ENCODE measurements at regions not wholly inside any gene's neighbourhood (a gene's known extent, or its start where the extent isn't known, plus 50 kb on each side); places are given as distances from the start of the nearest gene placed in this dataset.

- Mint-ChIP-seq H3K4me1 (ENCODE audit: low read depth) (no peaks in the 10 kb centered on the region), H3K27me3 (ENCODE audit: low read depth) (no peaks in the 10 kb centered on the region), H3K4me3 (no peak overlapping the region), H3K9me3 (peaks cover 8% of the 10 kb centered on the region), H3K36me3 (ENCODE audit: insufficient read depth) (no peaks in the 10 kb centered on the region)
- ATAC-seq = no peak
- no peak for DNase-seq
Observed at GRCh38 chr5:8633259-8633658, 764.3 kb downstream of the MTRR start.

GRCh38 chr5:8633696-8634095 lies 764.7 kb downstream of the MTRR start:
- no peak for ATAC-seq
- Mint-ChIP-seq H3K4me3 (no peak overlapping the region), H3K27me3 (ENCODE audit: low read depth) (no peaks in the 10 kb centered on the region), H3K9me3 (peaks cover 8% of the 10 kb centered on the region), H3K4me1 (ENCODE audit: low read depth) (no peaks in the 10 kb centered on the region), H3K36me3 (ENCODE audit: insufficient read depth) (no peaks in the 10 kb centered on the region)
- no peak for DNase-seq

- Mint-ChIP-seq H3K4me3 (no peak overlapping the region), H3K9me3 (peaks cover 8% of the 10 kb centered on the region), H3K27me3 (ENCODE audit: low read depth) (no peaks in the 10 kb centered on the region), H3K4me1 (ENCODE audit: low read depth) (no peaks in the 10 kb centered on the region), H3K36me3 (ENCODE audit: insufficient read depth) (no peaks in the 10 kb centered on the region)
- ATAC-seq (no peak), DNase-seq (no peak)
Observed at GRCh38 chr5:8634219-8634618, 765.3 kb downstream of the MTRR start.

GRCh38 chr5:8641786-8642505 lies 773.0 kb downstream of the MTRR start:
- no peaks in the 10 kb centered on the region for H3K4me1 Mint-ChIP-seq (ENCODE audit: low read depth)
- ATAC-seq (no peak), DNase-seq (no peak)
- H3K4me3 Mint-ChIP-seq = no peak overlapping the region
- H3K36me3 Mint-ChIP-seq (ENCODE audit: insufficient read depth) = no peaks in the 10 kb centered on the region
- no peaks in the 10 kb centered on the region for H3K9me3 Mint-ChIP-seq
- no peaks in the 10 kb centered on the region for H3K27me3 Mint-ChIP-seq (ENCODE audit: low read depth)

GRCh38 chr5:8644377-8644776 lies 775.4 kb downstream of the MTRR start:
- DNase-seq = no peak
- no peaks in the 10 kb centered on the region for H3K27me3 Mint-ChIP-seq (ENCODE audit: low read depth)
- H3K4me1 Mint-ChIP-seq (ENCODE audit: low read depth) = no peaks in the 10 kb centered on the region
- H3K36me3 Mint-ChIP-seq (ENCODE audit: insufficient read depth) = no peaks in the 10 kb centered on the region
- H3K9me3 Mint-ChIP-seq = peaks cover 3% of the 10 kb centered on the region
- ATAC-seq = no peak
- no peak overlapping the region for H3K4me3 Mint-ChIP-seq

- no peak for ATAC-seq
- H3K4me1 Mint-ChIP-seq (ENCODE audit: low read depth) = no peaks in the 10 kb centered on the region
- H3K4me3 Mint-ChIP-seq = no peak overlapping the region
- peaks cover 15% of the 10 kb centered on the region for H3K9me3 Mint-ChIP-seq
- H3K36me3 Mint-ChIP-seq (ENCODE audit: insufficient read depth) = no peaks in the 10 kb centered on the region
- DNase-seq = no peak
- no peaks in the 10 kb centered on the region for H3K27me3 Mint-ChIP-seq (ENCODE audit: low read depth)
Observed at GRCh38 chr5:8647111-8647510, 778.2 kb downstream of the MTRR start.

- no peak for DNase-seq
- peak; percentile 14 to 28 for ATAC-seq
- H3K4me3 Mint-ChIP-seq = no peak overlapping the region
- peaks cover 20% of the 10 kb centered on the region for H3K9me3 Mint-ChIP-seq
- no peaks in the 10 kb centered on the region for H3K27me3 Mint-ChIP-seq (ENCODE audit: low read depth)
- H3K36me3 Mint-ChIP-seq (ENCODE audit: insufficient read depth) = no peaks in the 10 kb centered on the region
- H3K4me1 Mint-ChIP-seq (ENCODE audit: low read depth) = no peaks in the 10 kb centered on the region
Observed at GRCh38 chr5:8650186-8650585, 781.2 kb downstream of the MTRR start.

GRCh38 chr5:8660133-8660893 lies 791.4 kb downstream of the MTRR start:
- Mint-ChIP-seq H3K4me3 (no peak overlapping the region), H3K9me3 (peaks cover 4% of the 10 kb centered on the region), H3K27me3 (ENCODE audit: low read depth) (no peaks in the 10 kb centered on the region), H3K4me1 (ENCODE audit: low read depth) (no peaks in the 10 kb centered on the region), H3K36me3 (ENCODE audit: insufficient read depth) (no peaks in the 10 kb centered on the region)
- no peak for DNase-seq
- ATAC-seq = no peak

GRCh38 chr5:8663374-8663773 lies 794.4 kb downstream of the MTRR start:
- DNase-seq (no peak), ATAC-seq (no peak)
- Mint-ChIP-seq H3K36me3 (ENCODE audit: insufficient read depth) (no peaks in the 10 kb centered on the region), H3K9me3 (peaks cover 4% of the 10 kb centered on the region), H3K4me3 (no peak overlapping the region), H3K4me1 (ENCODE audit: low read depth) (no peaks in the 10 kb centered on the region), H3K27me3 (ENCODE audit: low read depth) (no peaks in the 10 kb centered on the region)

GRCh38 chr5:8675182-8675581 lies 806.2 kb downstream of the MTRR start:
- H3K4me1 Mint-ChIP-seq (ENCODE audit: low read depth) = no peaks in the 10 kb centered on the region
- H3K9me3 Mint-ChIP-seq = peaks cover 4% of the 10 kb centered on the region
- H3K4me3 Mint-ChIP-seq = no peak overlapping the region
- ATAC-seq (no peak), DNase-seq (no peak)
- no peaks in the 10 kb centered on the region for H3K36me3 Mint-ChIP-seq (ENCODE audit: insufficient read depth)
- H3K27me3 Mint-ChIP-seq (ENCODE audit: low read depth) = no peaks in the 10 kb centered on the region

- Mint-ChIP-seq H3K4me3 (no peak overlapping the region), H3K27me3 (ENCODE audit: low read depth) (no peaks in the 10 kb centered on the region), H3K9me3 (peaks cover 4% of the 10 kb centered on the region), H3K4me1 (ENCODE audit: low read depth) (no peaks in the 10 kb centered on the region), H3K36me3 (ENCODE audit: insufficient read depth) (no peaks in the 10 kb centered on the region)
- DNase-seq = no peak
- ATAC-seq = no peak
Observed at GRCh38 chr5:8676695-8677094, 807.7 kb downstream of the MTRR start.

- ATAC-seq (no peak), DNase-seq (no peak)
- no peaks in the 10 kb centered on the region for H3K36me3 Mint-ChIP-seq (ENCODE audit: insufficient read depth)
- H3K4me1 Mint-ChIP-seq (ENCODE audit: low read depth) = no peaks in the 10 kb centered on the region
- peaks cover 10% of the 10 kb centered on the region for H3K9me3 Mint-ChIP-seq
- H3K27me3 Mint-ChIP-seq (ENCODE audit: low read depth) = no peaks in the 10 kb centered on the region
- no peak overlapping the region for H3K4me3 Mint-ChIP-seq
Observed at GRCh38 chr5:8682381-8682780, 813.4 kb downstream of the MTRR start.

- ATAC-seq (no peak), DNase-seq (no peak)
- Mint-ChIP-seq H3K36me3 (ENCODE audit: insufficient read depth) (no peaks in the 10 kb centered on the region), H3K4me1 (ENCODE audit: low read depth) (no peaks in the 10 kb centered on the region), H3K4me3 (no peak overlapping the region), H3K27me3 (ENCODE audit: low read depth) (no peaks in the 10 kb centered on the region), H3K9me3 (peaks cover 6% of the 10 kb centered on the region)
Observed at GRCh38 chr5:8683496-8683895, 814.5 kb downstream of the MTRR start.

- H3K36me3 Mint-ChIP-seq (ENCODE audit: insufficient read depth) = no peaks in the 10 kb centered on the region
- ATAC-seq = no peak
Observed at GRCh38 chr5:8685704-8686103, 816.8 kb downstream of the MTRR start.

GRCh38 chr5:8686707-8687106 lies 817.8 kb downstream of the MTRR start:
- no peak overlapping the region for H3K4me3 Mint-ChIP-seq
- H3K36me3 Mint-ChIP-seq (ENCODE audit: insufficient read depth) = no peaks in the 10 kb centered on the region
- no peaks in the 10 kb centered on the region for H3K27me3 Mint-ChIP-seq (ENCODE audit: low read depth)
- H3K9me3 Mint-ChIP-seq = peaks cover 6% of the 10 kb centered on the region
- no peak for ATAC-seq
- no peaks in the 10 kb centered on the region for H3K4me1 Mint-ChIP-seq (ENCODE audit: low read depth)
- DNase-seq = no peak

More at GRCh38 chr5:8685704-8686103, 816.8 kb downstream of the MTRR start:
- Mint-ChIP-seq H3K4me1 (ENCODE audit: low read depth) (no peaks in the 10 kb centered on the region), H3K4me3 (no peak overlapping the region), H3K9me3 (peaks cover 6% of the 10 kb centered on the region), H3K27me3 (ENCODE audit: low read depth) (no peaks in the 10 kb centered on the region)
- DNase-seq = no peak
